Mesenchymal stem cell (in vitro differentiated cells and primary cell): ENCODE measurements at regions not wholly inside any gene's neighbourhood (a gene's known extent, or its start where the extent isn't known, plus 50 kb on each side); places are given as distances from the start of the nearest gene placed in this dataset.

Source experiments
- DNase-seq: peaks from one replicate; pipeline ENCODE4 v3.0.0-alpha.2; 2013
- H2AFZ ChIP-seq: one replicate; pipeline ENCODE4 v1.6.1; 2013; ENCODE audit warnings: low read depth, mild to moderate bottlenecking, control low read depth, inconsistent platforms, low read length, moderate library complexity
- H2AK5ac ChIP-seq: 2 replicates; pipeline ENCODE4 v1.6.1; 2013; ENCODE audit warnings: low read length, moderate library complexity, mild to moderate bottlenecking, inconsistent platforms; ENCODE audit not compliant: severe bottlenecking
- H2BK120ac ChIP-seq: one replicate; pipeline ENCODE4 v1.6.1; 2013; ENCODE audit warnings: low read depth, mild to moderate bottlenecking, inconsistent platforms, low read length, moderate library complexity
- H2BK12ac ChIP-seq, 2 experiments: one replicate each; pipeline ENCODE4 v1.6.1; 2013; ENCODE audit warnings: inconsistent platforms in 2 of 2, low read length in 2 of 2, mild to moderate bottlenecking in 2 of 2, moderate library complexity in 2 of 2, control low read depth in 1 of 2
- H2BK15ac ChIP-seq: one replicate; pipeline ENCODE4 v1.6.1; 2013; ENCODE audit warnings: mild to moderate bottlenecking, low read depth, inconsistent platforms; ENCODE audit not compliant: poor library complexity, severe bottlenecking
- H2BK5ac ChIP-seq: 2 replicates; pipeline ENCODE4 v1.6.1; 2013; ENCODE audit warnings: low read depth, mild to moderate bottlenecking, low read length, control low read depth, inconsistent platforms; ENCODE audit not compliant: poor library complexity, severe bottlenecking
- H3K14ac ChIP-seq, 2 experiments: one replicate each; pipeline ENCODE4 v1.6.1; 2013; ENCODE audit warnings: inconsistent platforms in 2 of 2, low read length in 2 of 2, control low read depth in 1 of 2, mild to moderate bottlenecking in 1 of 2, moderate library complexity in 1 of 2
- H3K18ac ChIP-seq, 2 experiments: one replicate each; pipeline ENCODE4 v1.6.1; 2013; ENCODE audit warnings: inconsistent platforms in 2 of 2, low read length in 2 of 2, control low read depth in 1 of 2, low read depth in 1 of 2, mild to moderate bottlenecking in 1 of 2
- H3K23ac ChIP-seq, 2 experiments: one replicate each; pipeline ENCODE4 v1.6.1; 2013; ENCODE audit warnings: inconsistent platforms in 2 of 2, low read length in 2 of 2, mild to moderate bottlenecking in 2 of 2, moderate library complexity in 2 of 2, control low read depth in 1 of 2
- H3K27ac ChIP-seq: 2 replicates; pipeline ENCODE4 v1.5.1; 2013; ENCODE audit warnings: mild to moderate bottlenecking, moderate library complexity, low read length, control low read depth, inconsistent platforms; ENCODE audit not compliant: poor library complexity, severe bottlenecking
- H3K27me3 ChIP-seq, 2 experiments: 2 replicates each; pipeline versions ENCODE4 v1.6.1 to v1.7.0; 2013; ENCODE audit warnings: low read length in 2 of 2, mild to moderate bottlenecking in 2 of 2, moderate library complexity in 2 of 2, control low read depth in 1 of 2, inconsistent platforms in 1 of 2; ENCODE audit not compliant: control insufficient read depth in 1 of 2, insufficient read depth in 1 of 2
- H3K36me3 ChIP-seq, 2 experiments: 2 replicates each; pipeline versions ENCODE4 v1.6.1 to v1.7.0; 2013; ENCODE audit warnings: low read length in 2 of 2, control low read depth in 1 of 2, inconsistent platforms in 1 of 2, low read depth in 1 of 2, mild to moderate bottlenecking in 1 of 2; ENCODE audit not compliant: insufficient read depth in 2 of 2, control insufficient read depth in 1 of 2
- H3K4ac ChIP-seq, 2 experiments: one replicate each; pipeline ENCODE4 v1.6.1; 2013; ENCODE audit warnings: inconsistent platforms in 2 of 2, low read length in 2 of 2, mild to moderate bottlenecking in 2 of 2, moderate library complexity in 2 of 2, control low read depth in 1 of 2, low read depth in 1 of 2
- H3K4me1 ChIP-seq: 2 replicates; pipeline ENCODE4 v1.6.1; 2013; ENCODE audit warnings: low read depth, low read length, control low read depth; ENCODE audit not compliant: control insufficient read depth, insufficient read depth
- H3K4me2 ChIP-seq: 2 replicates; pipeline ENCODE4 v1.6.1; 2013; ENCODE audit warnings: low read length, mild to moderate bottlenecking, inconsistent platforms; ENCODE audit not compliant: poor library complexity, severe bottlenecking
- H3K4me3 ChIP-seq, 2 experiments: 2 replicates each; pipeline versions ENCODE4 v1.5.1 to v1.7.0; 2013; ENCODE audit warnings: low read length in 2 of 2, mild to moderate bottlenecking in 2 of 2, control low read depth in 1 of 2, low read depth in 1 of 2; ENCODE audit not compliant: insufficient read depth in 1 of 2
- H3K79me1 ChIP-seq: replicated peaks from 2 replicates; pipeline ENCODE4 v1.6.1; 2013; ENCODE audit warnings: mild to moderate bottlenecking, control low read depth, low read length, inconsistent platforms; ENCODE audit not compliant: poor library complexity, severe bottlenecking
- H3K9ac ChIP-seq: 2 replicates; pipeline ENCODE4 v1.7.0; 2013; ENCODE audit warnings: mild to moderate bottlenecking, low read length, moderate library complexity
- H3K9me3 ChIP-seq: 2 replicates; pipeline ENCODE4 v1.7.0; 2013; ENCODE audit warnings: mild to moderate bottlenecking, low read length; ENCODE audit not compliant: control insufficient read depth
- H4K8ac ChIP-seq: one replicate; pipeline ENCODE4 v1.6.1; 2013; ENCODE audit warnings: inconsistent platforms, mild to moderate bottlenecking, low read length, moderate library complexity
- H4K91ac ChIP-seq: one replicate; pipeline ENCODE4 v1.6.1; 2013; ENCODE audit warnings: mild to moderate bottlenecking, low read length, inconsistent platforms
- WGBS: methylation state at CpG from one replicate; pipeline ENCODE4 v1.1.7; 2013; ENCODE audit warnings: mixed read lengths; 5-methylcytosine and 5-hydroxymethylcytosine counted together

- peak overlapping the region; percentile 13 for H3K27ac ChIP-seq
- no peaks in the 10 kb centered on the region for H3K36me3 ChIP-seq
- H3K9me3 ChIP-seq: no peaks in the 10 kb centered on the region
- H4K91ac ChIP-seq: no peak overlapping the region
- no peak overlapping the region for H3K4ac ChIP-seq
- WGBS: 68% methylated on average over 5 of the region's 6 CpGs
- no peak overlapping the region for H3K23ac ChIP-seq
- H4K8ac ChIP-seq: no peak overlapping the region
- H2BK120ac ChIP-seq: no peak overlapping the region
- H2BK5ac ChIP-seq: no peak overlapping the region
- no peak overlapping the region for H2BK12ac ChIP-seq
- H2BK15ac ChIP-seq: no peak overlapping the region
- H3K79me1 ChIP-seq: no peaks in the 10 kb centered on the region
- H3K4me1 ChIP-seq: peaks cover 6% of the 10 kb centered on the region
- H3K4me2 ChIP-seq: no peak overlapping the region
- no peak overlapping the region for H3K9ac ChIP-seq
- no peak overlapping the region for H2AK5ac ChIP-seq
- no peak for DNase-seq
- no peaks in the 10 kb centered on the region for H3K27me3 ChIP-seq
- no peak overlapping the region for H2AFZ ChIP-seq
- no peak overlapping the region for H3K14ac ChIP-seq
- no peak overlapping the region for H3K4me3 ChIP-seq
- H3K18ac ChIP-seq: no peak overlapping the region
These were observed 245.3 kb downstream of the TBXT start for GRCh38 chr6:165922309-165922794.

- no peak overlapping the region for H3K4ac ChIP-seq
- H2BK15ac ChIP-seq: no peak overlapping the region
- H3K9me3 ChIP-seq: no peaks in the 10 kb centered on the region
- no peak overlapping the region for H2BK12ac ChIP-seq
- no peak overlapping the region for H3K14ac ChIP-seq
- no peak overlapping the region for H3K23ac ChIP-seq
- no peak overlapping the region for H3K4me3 ChIP-seq
- no peak overlapping the region for H2AFZ ChIP-seq
- no peak overlapping the region for H2BK5ac ChIP-seq
- no peak overlapping the region for H3K4me2 ChIP-seq
- H3K9ac ChIP-seq: no peak overlapping the region
- H3K4me1 ChIP-seq: peaks cover 6% of the 10 kb centered on the region
- H3K27ac ChIP-seq: no peak overlapping the region
- no peaks in the 10 kb centered on the region for H3K79me1 ChIP-seq
- H4K8ac ChIP-seq: no peak overlapping the region
- H3K18ac ChIP-seq: no peak overlapping the region
- H3K36me3 ChIP-seq: no peaks in the 10 kb centered on the region
- H2BK120ac ChIP-seq: no peak overlapping the region
- no peak overlapping the region for H4K91ac ChIP-seq
- no peak overlapping the region for H2AK5ac ChIP-seq
- no peak for DNase-seq
- WGBS: 64% methylated on average over 4 of the region's 4 CpGs
- no peaks in the 10 kb centered on the region for H3K27me3 ChIP-seq
These were observed 246.6 kb downstream of the TBXT start for GRCh38 chr6:165920896-165921671.

- Histone ChIP-seq H4K8ac (no peak overlapping the region), H2AFZ (no peak overlapping the region), H3K4me3 (no peak overlapping the region), H3K4ac (no peak overlapping the region), H2AK5ac (no peak overlapping the region), H3K79me1 (no peaks in the 10 kb centered on the region), H3K23ac (no peak overlapping the region), H3K36me3 (no peaks in the 10 kb centered on the region), H3K9ac (no peak overlapping the region), H3K27ac (no peak overlapping the region), H3K18ac (no peak overlapping the region), H3K14ac (no peak overlapping the region), H2BK12ac (no peak overlapping the region), H3K27me3 (peaks cover 0 to 6% of the 10 kb centered on the region in 2 experiments), H2BK15ac (no peak overlapping the region), H2BK5ac (no peak overlapping the region), H3K9me3 (no peaks in the 10 kb centered on the region), H4K91ac (no peak overlapping the region), H2BK120ac (no peak overlapping the region), H3K4me2 (no peak overlapping the region), H3K4me1 (peaks cover 6% of the 10 kb centered on the region)
- 93% methylated on average over 14 of the region's 14 CpGs for WGBS
- no peak for DNase-seq
These were observed 250.1 kb downstream of the TBXT start for GRCh38 chr6:165917576-165917975.

GRCh38 chr6:165915022-165915770 is 252.2 kb upstream of the PDE10A start:
- WGBS: 86% methylated on average over 9 of the region's 10 CpGs
- H2AFZ ChIP-seq: no peak overlapping the region

More at GRCh38 chr6:165915022-165915770, 252.2 kb upstream of the PDE10A start:
- Histone ChIP-seq H3K4me1 (peaks cover 2% of the 10 kb centered on the region), H4K91ac (no peak overlapping the region), H2BK5ac (no peak overlapping the region), H2BK120ac (no peak overlapping the region), H3K9ac (no peak overlapping the region), H3K36me3 (no peaks in the 10 kb centered on the region), H4K8ac (no peak overlapping the region), H3K27me3 (peaks cover 0 to 6% of the 10 kb centered on the region in 2 experiments), H3K4me2 (no peak overlapping the region), H3K4me3 (no peak overlapping the region), H3K79me1 (no peaks in the 10 kb centered on the region), H3K9me3 (no peaks in the 10 kb centered on the region), H3K4ac (no peak overlapping the region), H3K14ac (peak overlapping the region in 1 of 2 experiments; percentile 58), H3K18ac (no peak overlapping the region), H2AK5ac (no peak overlapping the region), H2BK15ac (no peak overlapping the region), H3K27ac (no peak overlapping the region), H2BK12ac (no peak overlapping the region), H3K23ac (no peak overlapping the region)
- no peak for DNase-seq
